ENCODE measurements at regions not wholly inside any gene's neighbourhood (a gene's known extent, or its start where the extent isn't known, plus 50 kb on each side); places are given as distances from the start of the nearest gene placed in this dataset.

- Histone ChIP-seq H3K27ac (ENCODE audit: extremely low read depth, low read depth, low read length) (no peak overlapping the region), H3K9me1 (ENCODE audit: control insufficient read depth, insufficient read depth, low read length) (no peaks in the 10 kb centered on the region), H4K20me1 (replicated peaks; ENCODE audit: control insufficient read depth, insufficient read depth, low read length) (no peaks in the 10 kb centered on the region), H3K36me3 (ENCODE audit: control insufficient read depth, insufficient read depth, low read length) (no peaks in the 10 kb centered on the region), H3K79me2 (ENCODE audit: control insufficient read depth, insufficient read depth, low read length) (no peaks in the 10 kb centered on the region), H3K9ac (ENCODE audit: insufficient read depth in 1 of 2, low read depth in 2 of 2, low read length in 2 of 2) (no peak overlapping the region), H3K4me3 (no peak overlapping the region), H3K9me3 (replicated peaks; ENCODE audit: control insufficient read depth, insufficient read depth, low read depth, low read length) (no peaks in the 10 kb centered on the region), H3K27me3 (ENCODE audit: control insufficient read depth in 2 of 2, insufficient read depth in 2 of 2, low read length in 2 of 2) (no peaks in the 10 kb centered on the region), H2AFZ (ENCODE audit: low read depth, low read length) (no peak overlapping the region), H3K4me2 (ENCODE audit: insufficient read depth, low read length) (no peak overlapping the region), H3K4me1 (replicated peaks in 1 of 2; ENCODE audit: control insufficient read depth in 2 of 2, insufficient read depth in 2 of 2, low read length in 2 of 2) (no peaks in the 10 kb centered on the region)
- TF ChIP-seq CTCF (IDR thresholded peaks at IDR 0.05 in 2 of 3, conservative IDR thresholded peaks at IDR 0.05 in 1 of 3; ENCODE audit: insufficient read depth in 2 of 3, low read depth in 1 of 3, low read length in 3 of 3) (peak in 1 of 3 experiments; percentile 9; a peak in 1 of 6 replicates), ZNF121 (CRISPR knock-in tag; conservative IDR thresholded peaks at IDR 0.05) (no peak), FOXK2 (conservative IDR thresholded peaks at IDR 0.05 in 1 of 2, IDR thresholded peaks at IDR 0.05 in 1 of 2; ENCODE audit: low read depth in 2 of 2) (no peak), SPI1 (IDR thresholded peaks at IDR 0.05; ENCODE audit: borderline replicate concordance, low read depth, low read length) (no peak), RAD21 (CRISPR knock-in tag; conservative IDR thresholded peaks at IDR 0.05 in 1 of 2, IDR thresholded peaks at IDR 0.05 in 1 of 2) (peak in 1 of 2 experiments; percentile 27; a peak in 1 of 4 replicates)
- CTCF ChIA-PET (ENCODE audit: low intra/inter-chr PET ratio): no interaction called here
- ATAC-seq (no peak), DNase-seq (ENCODE audit: extremely low read depth in 1 of 4, low spot score in 3 of 4) (peak in 1 of 4 experiments; percentile 4), FAIRE-seq (no peak)
- intact Hi-C loops (cut with micrococcal nuclease): no loop called here
- POLR2A ChIA-PET: no interaction called here
- in situ Hi-C loops (cut with MboI): no loop called here
- WGBS (ENCODE audit: insufficient coverage, low coverage, missing lambda C conversion rate): 6% methylated on average over 3 of the region's 3 CpGs
- BruUV-seq (replicated peaks): no TSS peak
Measured at GRCh38 chr3:84077479-84077878, 881.3 kb upstream of the CADM2 start.

All from K562 (cell line).